Left hindlimb (tissue), 1 donor: ENCODE measurements at regions not wholly inside any gene's neighbourhood (a gene's known extent, or its start where the extent isn't known, plus 50 kb on each side); places are given as distances from the start of the nearest gene placed in this dataset.
A peak's percentile ranks its signal among the peaks of the same experiment; 100 is the strongest.

Experiments used
- DNase-seq: peaks from one replicate; pipeline ENCODE4 v3.0.0-alpha.2; 2018

- DNase-seq: no peak
Observed at GRCh38 chr16:65888201-65888600, 478.3 kb upstream of the CDH5 start.

- no peak for DNase-seq
Observed at GRCh38 chr16:65884018-65884417, 482.5 kb upstream of the CDH5 start.

- DNase-seq: no peak
Observed at GRCh38 chr16:65878347-65878746, 488.1 kb upstream of the CDH5 start.

GRCh38 chr16:65876624-65877023, 489.9 kb upstream of the CDH5 start:
- no peak for DNase-seq

GRCh38 chr16:65876056-65876408, 490.5 kb upstream of the CDH5 start:
- DNase-seq: peak; percentile 49

- DNase-seq: peak; percentile 45
Observed at GRCh38 chr16:65875381-65876055, 491.0 kb upstream of the CDH5 start.

GRCh38 chr16:65869261-65869660, 497.2 kb upstream of the CDH5 start:
- DNase-seq: no peak

- no peak for DNase-seq
Observed at GRCh38 chr16:65867276-65867960, 499.1 kb upstream of the CDH5 start.

- no peak for DNase-seq
Observed at GRCh38 chr16:65863236-65863635, 503.3 kb upstream of the CDH5 start.

GRCh38 chr16:65861131-65861731, 505.3 kb upstream of the CDH5 start:
- DNase-seq: no peak

- no peak for DNase-seq
Observed at GRCh38 chr16:65855171-65856145, 511.0 kb upstream of the CDH5 start.

- no peak for DNase-seq
Observed at GRCh38 chr16:65846210-65846602, 520.3 kb upstream of the CDH5 start.

GRCh38 chr16:65845466-65846209, 520.9 kb upstream of the CDH5 start:
- no peak for DNase-seq

GRCh38 chr16:65843941-65844340, 522.5 kb upstream of the CDH5 start:
- no peak for DNase-seq

- no peak for DNase-seq
Observed at GRCh38 chr16:65842067-65842466, 524.4 kb upstream of the CDH5 start.

GRCh38 chr16:65838001-65838400, 528.5 kb upstream of the CDH5 start:
- DNase-seq: no peak

- no peak for DNase-seq
Observed at GRCh38 chr16:65837464-65837863, 529.0 kb upstream of the CDH5 start.

GRCh38 chr16:65834688-65835087, 531.8 kb upstream of the CDH5 start:
- DNase-seq: no peak

- no peak for DNase-seq
Observed at GRCh38 chr16:65833171-65833871, 533.2 kb upstream of the CDH5 start.

- DNase-seq: no peak
Observed at GRCh38 chr16:65832679-65833078, 533.8 kb upstream of the CDH5 start.

GRCh38 chr16:65831903-65832666, 534.4 kb upstream of the CDH5 start:
- DNase-seq: no peak
